HG02759 (cell line): ENCODE measurements at regions not wholly inside any gene's neighbourhood (a gene's known extent, or its start where the extent isn't known, plus 50 kb on each side); places are given as distances from the start of the nearest gene placed in this dataset.

Experiments used
- ATAC-seq: cut with Tn5 transposase; IDR thresholded peaks from one replicate; pipeline ENCODE4 v1.9.1; 2021; ENCODE audit warnings: mild to moderate bottlenecking, moderate library complexity; ENCODE audit not compliant: unreplicated experiment

GRCh38 chr5:61820836-61821235, 485.2 kb upstream of the KIF2A start:
- no peak for ATAC-seq

- no peak for ATAC-seq
These were observed 484.4 kb upstream of the KIF2A start for GRCh38 chr5:61821561-61821960.

GRCh38 chr5:61822584-61822983, 483.4 kb upstream of the KIF2A start:
- ATAC-seq: no peak

DNA sequence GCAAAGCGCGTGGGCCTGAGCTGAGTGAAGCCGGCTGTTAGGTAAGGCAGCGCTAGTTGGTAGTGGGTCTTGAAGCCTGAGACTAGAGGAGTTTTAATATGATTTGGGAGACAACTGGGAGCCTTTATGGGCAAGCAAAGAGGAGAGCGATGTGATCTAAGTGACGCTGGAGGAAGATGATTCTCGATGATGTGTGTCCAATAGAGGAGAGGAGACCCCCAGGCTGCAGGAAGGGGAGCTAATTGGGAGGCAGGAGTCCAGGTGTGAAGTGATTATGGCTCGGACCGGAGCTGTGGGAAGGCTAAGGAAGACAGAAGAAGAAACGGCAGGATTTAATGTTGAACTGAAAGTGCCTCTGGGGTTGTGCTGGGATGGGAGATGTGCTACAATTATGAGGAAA, 482.9 kb upstream of the KIF2A start:
- no peak for ATAC-seq

DNA sequence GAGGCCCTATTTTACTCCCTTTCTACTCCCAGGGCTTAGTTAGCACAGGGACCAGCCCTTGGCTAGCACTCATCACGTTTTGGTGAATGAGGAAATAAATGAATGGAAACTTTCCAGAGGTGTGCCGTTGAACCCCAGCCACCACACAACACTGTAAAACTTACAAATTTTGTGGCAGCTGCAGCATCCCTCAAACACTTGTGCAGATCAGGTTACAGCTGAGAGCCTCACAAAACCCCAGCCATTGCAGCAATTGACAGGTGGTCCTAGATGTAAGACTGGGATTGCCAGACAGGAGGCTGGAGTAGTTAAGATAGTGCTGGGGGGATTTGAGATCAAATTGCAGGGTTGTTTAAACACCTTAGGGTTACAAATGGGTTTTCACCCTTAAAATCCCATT, 482.2 kb upstream of the KIF2A start:
- ATAC-seq: no peak

- ATAC-seq: no peak
These were observed 481.6 kb upstream of the KIF2A start for GRCh38 chr5:61824396-61824795.

DNA sequence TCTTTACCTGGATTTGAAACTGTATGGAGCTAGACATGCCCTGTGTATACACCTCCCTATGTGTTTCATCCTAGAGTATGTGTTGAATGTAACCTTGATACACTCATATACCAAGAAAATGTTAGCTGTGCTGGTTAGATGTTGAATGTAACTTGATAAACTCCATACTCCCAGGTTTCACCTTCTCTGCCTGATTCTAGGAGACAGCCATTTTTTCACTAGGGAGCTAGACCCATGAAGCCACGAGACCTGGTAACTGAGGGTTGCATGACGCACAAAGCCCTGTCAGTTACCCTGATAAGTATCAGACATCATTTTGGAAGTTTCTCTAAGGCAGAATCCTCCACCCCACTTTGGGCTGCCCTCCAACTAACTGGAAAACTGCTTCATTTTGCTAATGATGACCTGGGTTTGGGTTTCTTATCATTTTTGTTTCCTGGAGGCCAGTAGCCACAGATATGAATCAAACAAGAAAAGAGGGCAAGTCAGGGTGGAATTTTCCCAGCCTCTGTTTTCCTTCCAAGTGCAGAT, 478.5 kb upstream of the KIF2A start:
- no peak for ATAC-seq

GRCh38 chr5:61828856-61829255, 477.1 kb upstream of the KIF2A start:
- ATAC-seq: no peak

DNA sequence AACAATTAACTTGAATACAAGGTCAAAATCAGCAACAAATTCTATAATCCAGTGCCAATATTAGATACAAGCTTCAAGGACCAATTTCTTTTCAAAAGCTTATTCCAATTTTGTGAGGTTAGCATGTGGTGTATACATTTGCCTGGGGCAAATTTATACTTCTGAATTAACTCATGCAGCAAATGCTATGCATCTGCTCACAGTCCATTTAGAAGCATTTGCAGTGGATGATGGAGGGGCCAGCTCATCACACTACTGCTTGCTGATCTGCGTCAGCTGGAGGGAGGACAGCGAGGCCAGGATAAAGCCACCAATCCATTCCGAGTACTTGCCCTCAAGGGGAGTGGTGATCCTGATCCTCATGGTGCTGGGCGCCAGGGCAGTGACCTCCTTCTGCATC, 474.3 kb upstream of the KIF2A start:
- no peak for ATAC-seq

GRCh38 chr5:61837788-61838187, 468.2 kb upstream of the KIF2A start:
- no peak for ATAC-seq

DNA sequence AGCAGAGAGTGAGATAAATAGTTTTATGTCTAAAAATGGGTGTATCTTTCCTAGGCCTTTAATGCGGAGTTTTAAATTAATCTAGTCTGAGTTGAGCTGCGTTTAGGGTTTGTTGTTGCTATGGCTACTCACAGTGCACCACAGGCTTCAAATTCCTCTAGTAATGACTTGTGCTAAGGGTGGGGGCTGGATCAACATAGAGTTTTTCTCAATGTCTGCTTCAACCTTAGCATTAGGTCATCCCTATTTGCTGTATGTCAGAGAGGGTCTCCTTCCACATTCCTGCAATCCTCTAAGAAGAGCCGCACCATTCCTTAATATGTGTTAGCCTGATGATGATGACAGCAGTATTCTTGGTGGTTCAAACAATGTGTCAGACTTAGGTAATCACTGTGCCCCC, 465.6 kb upstream of the KIF2A start:
- no peak for ATAC-seq

GRCh38 chr5:61842840-61843239, 463.2 kb upstream of the KIF2A start:
- ATAC-seq: no peak

DNA sequence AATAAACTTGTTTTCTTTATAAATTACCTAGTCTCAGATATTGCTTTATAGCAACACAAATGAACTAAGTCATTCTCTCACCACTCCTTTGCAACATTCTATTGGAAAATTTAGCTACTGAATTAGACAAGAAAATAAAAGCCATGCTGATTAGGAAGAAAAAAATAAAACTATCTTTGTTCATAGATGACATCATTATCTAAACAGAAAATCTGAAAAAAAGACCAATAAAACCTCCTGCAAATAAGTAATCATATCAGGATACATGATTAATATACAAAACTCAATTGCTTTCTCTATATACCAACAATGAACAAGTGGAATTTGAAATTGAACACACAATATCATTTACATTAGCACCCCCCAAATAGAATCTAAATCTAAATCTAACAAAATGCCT, 455.3 kb upstream of the KIF2A start:
- no peak for ATAC-seq

DNA sequence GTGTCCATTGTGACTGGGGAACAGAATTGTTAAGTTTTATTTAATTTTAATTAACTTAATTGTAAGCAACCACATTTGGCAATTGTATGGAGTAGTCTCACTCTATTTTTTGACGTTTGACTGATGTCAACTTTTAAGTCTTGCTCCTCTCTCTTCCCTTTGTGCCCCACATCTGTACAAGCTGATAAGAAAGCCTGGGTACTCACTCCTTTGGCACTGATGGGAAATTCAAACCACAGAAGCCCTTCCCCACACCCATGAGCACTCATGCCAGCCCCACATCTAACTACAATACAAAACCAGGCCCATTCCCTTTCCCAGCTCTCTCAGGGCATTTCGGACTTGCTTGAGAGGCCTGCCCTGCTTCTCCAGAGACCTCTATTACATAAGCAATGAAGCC, 451.5 kb upstream of the KIF2A start:
- ATAC-seq: no peak

GRCh38 chr5:61860978-61861377, 445.0 kb upstream of the KIF2A start:
- no peak for ATAC-seq

DNA sequence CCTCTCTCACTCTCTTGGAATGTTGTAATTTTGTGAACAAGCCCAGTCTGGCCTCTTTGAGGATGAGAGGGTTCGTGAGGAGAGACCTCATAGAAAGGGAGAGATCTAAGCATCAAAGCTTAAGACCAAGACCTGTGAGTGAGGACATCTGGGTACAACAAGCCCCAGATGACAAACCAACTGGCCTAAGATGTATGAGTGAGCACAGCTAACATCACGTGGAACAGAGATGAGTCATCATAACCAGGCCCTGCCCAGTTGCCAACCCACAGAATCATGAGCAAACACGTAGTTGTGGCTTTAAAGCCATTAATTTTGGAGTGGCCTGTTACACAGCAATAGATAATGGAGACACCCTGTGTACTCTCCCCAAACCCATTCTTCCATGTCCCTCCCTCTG, 439.1 kb upstream of the KIF2A start:
- peak; percentile 98 for ATAC-seq

DNA sequence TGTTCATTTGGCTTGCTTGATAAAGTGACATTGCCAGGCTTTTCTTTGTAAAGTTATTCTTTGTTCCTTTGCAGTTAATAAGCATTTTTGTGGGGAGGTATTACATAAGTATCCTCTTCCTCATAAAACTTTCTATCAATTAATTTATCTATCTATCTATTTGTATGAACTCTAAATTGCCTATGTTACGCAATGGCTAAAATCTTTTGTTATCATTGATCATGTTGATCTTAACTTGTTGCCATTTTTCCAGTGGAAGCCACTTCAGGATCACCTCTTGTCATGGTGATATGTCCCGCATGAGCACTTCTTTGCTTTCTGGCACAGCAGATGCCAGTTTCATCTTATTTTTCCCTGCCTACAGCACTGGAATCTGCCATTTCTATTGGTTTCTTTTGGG, 436.7 kb upstream of the KIF2A start:
- ATAC-seq: no peak

GRCh38 chr5:61878471-61878870, 427.5 kb upstream of the KIF2A start:
- ATAC-seq: no peak

DNA sequence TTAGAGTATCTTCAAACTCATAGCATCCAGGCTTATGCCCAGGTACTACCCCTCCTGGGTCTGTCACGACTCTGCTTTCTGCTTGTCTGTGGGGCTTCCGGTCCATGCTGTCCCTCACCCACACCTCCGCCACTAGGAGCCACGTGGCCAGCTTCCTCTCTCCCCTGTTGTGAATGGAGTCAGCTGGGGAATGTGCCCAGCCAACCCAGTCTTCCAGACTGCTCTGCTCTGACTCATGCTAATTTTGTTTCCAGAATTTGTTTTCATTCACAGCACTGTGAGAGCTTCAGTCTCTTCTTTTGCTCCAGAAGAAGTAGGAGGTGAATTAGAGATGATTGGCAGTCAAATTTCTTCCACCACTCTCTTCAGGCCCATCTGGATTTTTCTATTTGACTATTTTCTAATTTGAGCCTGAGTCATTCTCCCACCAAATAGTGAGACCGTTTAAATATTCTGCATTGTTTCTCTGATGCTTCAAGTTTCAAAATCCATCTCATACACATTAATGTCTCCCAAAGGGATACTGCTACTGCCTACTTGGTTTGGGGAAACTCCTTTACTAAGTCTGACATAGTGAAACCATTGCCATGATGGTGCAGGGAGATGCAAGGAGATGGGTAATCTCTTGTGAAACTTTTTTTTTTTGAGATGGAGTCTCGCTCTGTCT, 424.1 kb upstream of the KIF2A start:
- no peak for ATAC-seq

- ATAC-seq: no peak
These were observed 423.0 kb upstream of the KIF2A start for GRCh38 chr5:61882901-61883500.

DNA sequence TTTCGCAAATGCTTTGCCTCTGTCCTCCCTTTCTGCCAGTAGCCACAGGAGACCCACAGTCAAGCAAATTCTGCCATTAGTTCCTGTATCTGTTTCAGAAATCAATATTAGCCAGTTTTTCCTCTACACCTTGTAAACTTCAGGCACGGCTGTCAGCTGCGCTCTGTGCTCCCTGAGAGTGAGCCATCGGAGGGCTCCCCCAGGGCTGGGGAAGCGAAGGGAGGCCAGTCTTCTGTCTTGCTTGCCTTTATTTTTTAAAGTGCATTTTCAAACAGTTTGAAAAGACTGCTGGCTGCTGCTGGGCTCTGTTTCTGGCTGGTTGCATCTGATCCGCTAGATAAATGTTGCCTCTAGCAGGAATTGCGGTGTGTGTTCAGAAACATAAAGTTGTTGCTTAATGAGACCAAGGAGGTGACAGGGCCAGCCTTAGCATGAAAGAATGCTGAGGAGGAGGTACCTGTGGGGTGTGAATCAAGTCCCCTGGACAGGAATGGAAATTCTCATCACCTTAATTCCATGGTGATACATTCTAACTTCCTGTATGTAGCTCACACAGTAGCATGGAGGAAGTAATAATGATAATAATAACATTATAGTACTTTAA, 421.7 kb upstream of the KIF2A start:
- no peak for ATAC-seq

DNA sequence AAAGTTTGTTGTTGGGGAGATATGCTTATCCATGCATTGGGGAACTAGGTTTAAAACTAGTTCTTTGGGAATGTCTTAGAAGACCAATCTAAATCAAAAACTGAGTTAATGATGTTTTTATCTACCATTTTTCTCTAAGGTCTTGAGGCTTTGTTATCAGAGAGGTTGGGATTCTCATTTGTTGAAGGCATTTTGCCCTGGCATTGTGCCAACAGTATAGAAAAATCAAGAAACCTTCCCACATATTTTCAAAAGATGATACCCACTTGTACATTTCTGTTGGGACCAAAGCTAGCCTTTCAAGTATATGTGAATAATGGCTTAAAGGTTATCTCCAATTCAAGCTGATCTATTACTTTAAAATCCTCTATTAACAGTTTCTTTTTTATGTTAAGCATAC, 419.8 kb upstream of the KIF2A start:
- no peak for ATAC-seq
